HepG2 (cell line): ENCODE measurements at regions not wholly inside any gene's neighbourhood (a gene's known extent, or its start where the extent isn't known, plus 50 kb on each side); places are given as distances from the start of the nearest gene placed in this dataset.

Source experiments
- FLYWCH1 ChIP-seq: sonication (generic); formaldehyde crosslinking; IDR thresholded peaks from 2 replicates; pipeline ENCODE4 v1.8.1; 2023; ENCODE audit warnings: mild to moderate bottlenecking, missing genetic modification reagents
- HNF4G ChIP-seq, 2 experiments: sonication (generic) in 1 of 2; formaldehyde crosslinking in 1 of 2; IDR thresholded peaks; 2 replicates each; pipeline versions ENCODE4 v1.4.0 to v1.6.1; 2011 to 2020; ENCODE audit warnings: borderline replicate concordance in 2 of 2, low read depth in 2 of 2, mild to moderate bottlenecking in 2 of 2, low read length in 1 of 2, missing genetic modification reagents in 1 of 2, moderate library complexity in 1 of 2
- ZMYM4 ChIP-seq: sonication (generic); formaldehyde crosslinking; IDR thresholded peaks from 2 replicates; pipeline ENCODE4 v1.8.1; 2023; ENCODE audit warnings: mild to moderate bottlenecking, missing genetic modification reagents
- ZNF777 ChIP-seq: sonication (generic); formaldehyde crosslinking; IDR thresholded peaks from 2 replicates; pipeline ENCODE4 v1.4.0; 2020; ENCODE audit warnings: missing genetic modification reagents
- TF ChIP-seq, protein P1 (sequence below): sonication (generic); formaldehyde crosslinking; IDR thresholded peaks from 2 replicates; pipeline ENCODE4 v1.4.0; 2020; ENCODE audit warnings: mild to moderate bottlenecking, missing genetic modification reagents, borderline replicate concordance
- TF ChIP-seq, protein P2 (sequence below): sonication (generic); formaldehyde crosslinking; IDR thresholded peaks from 2 replicates; pipeline ENCODE4 v1.8.0; 2022; ENCODE audit warnings: mild to moderate bottlenecking, missing genetic modification reagents

DNA sequence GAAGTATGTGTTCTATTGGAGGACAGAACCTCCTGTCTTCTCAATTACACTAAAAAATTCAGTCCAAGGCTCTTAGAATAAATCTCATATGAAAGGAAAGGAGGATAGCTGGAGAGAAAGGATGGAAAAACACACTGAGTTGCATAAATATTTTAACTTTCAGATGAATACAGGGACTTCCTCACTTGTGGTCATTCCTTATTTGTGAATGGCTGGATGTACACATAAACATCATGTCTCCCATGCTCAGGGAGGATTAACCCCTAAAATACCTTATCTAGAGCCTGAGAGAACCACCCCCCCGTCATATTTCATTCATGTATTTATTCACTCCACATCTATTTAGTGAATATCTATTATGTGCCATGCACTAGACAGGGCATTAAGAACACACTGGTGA, 217.6 kb upstream of the CITED2 start (continued):
- TF ChIP-seq, protein P1, sequence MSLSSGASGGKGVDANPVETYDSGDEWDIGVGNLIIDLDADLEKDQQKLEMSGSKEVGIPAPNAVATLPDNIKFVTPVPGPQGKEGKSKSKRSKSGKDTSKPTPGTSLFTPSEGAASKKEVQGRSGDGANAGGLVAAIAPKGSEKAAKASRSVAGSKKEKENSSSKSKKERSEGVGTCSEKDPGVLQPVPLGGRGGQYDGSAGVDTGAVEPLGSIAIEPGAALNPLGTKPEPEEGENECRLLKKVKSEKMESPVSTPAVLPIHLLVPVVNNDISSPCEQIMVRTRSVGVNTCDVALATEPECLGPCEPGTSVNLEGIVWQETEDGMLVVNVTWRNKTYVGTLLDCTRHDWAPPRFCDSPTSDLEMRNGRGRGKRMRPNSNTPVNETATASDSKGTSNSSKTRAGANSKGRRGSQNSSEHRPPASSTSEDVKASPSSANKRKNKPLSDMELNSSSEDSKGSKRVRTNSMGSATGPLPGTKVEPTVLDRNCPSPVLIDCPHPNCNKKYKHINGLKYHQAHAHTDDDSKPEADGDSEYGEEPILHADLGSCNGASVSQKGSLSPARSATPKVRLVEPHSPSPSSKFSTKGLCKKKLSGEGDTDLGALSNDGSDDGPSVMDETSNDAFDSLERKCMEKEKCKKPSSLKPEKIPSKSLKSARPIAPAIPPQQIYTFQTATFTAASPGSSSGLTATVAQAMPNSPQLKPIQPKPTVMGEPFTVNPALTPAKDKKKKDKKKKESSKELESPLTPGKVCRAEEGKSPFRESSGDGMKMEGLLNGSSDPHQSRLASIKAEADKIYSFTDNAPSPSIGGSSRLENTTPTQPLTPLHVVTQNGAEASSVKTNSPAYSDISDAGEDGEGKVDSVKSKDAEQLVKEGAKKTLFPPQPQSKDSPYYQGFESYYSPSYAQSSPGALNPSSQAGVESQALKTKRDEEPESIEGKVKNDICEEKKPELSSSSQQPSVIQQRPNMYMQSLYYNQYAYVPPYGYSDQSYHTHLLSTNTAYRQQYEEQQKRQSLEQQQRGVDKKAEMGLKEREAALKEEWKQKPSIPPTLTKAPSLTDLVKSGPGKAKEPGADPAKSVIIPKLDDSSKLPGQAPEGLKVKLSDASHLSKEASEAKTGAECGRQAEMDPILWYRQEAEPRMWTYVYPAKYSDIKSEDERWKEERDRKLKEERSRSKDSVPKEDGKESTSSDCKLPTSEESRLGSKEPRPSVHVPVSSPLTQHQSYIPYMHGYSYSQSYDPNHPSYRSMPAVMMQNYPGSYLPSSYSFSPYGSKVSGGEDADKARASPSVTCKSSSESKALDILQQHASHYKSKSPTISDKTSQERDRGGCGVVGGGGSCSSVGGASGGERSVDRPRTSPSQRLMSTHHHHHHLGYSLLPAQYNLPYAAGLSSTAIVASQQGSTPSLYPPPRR: no peak
- TF ChIP-seq, protein P2, sequence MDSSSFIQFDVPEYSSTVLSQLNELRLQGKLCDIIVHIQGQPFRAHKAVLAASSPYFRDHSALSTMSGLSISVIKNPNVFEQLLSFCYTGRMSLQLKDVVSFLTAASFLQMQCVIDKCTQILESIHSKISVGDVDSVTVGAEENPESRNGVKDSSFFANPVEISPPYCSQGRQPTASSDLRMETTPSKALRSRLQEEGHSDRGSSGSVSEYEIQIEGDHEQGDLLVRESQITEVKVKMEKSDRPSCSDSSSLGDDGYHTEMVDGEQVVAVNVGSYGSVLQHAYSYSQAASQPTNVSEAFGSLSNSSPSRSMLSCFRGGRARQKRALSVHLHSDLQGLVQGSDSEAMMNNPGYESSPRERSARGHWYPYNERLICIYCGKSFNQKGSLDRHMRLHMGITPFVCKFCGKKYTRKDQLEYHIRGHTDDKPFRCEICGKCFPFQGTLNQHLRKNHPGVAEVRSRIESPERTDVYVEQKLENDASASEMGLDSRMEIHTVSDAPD (CRISPR knock-in tag): no peak
- TF ChIP-seq HNF4G (IDR thresholded peaks at IDR 0.05; ENCODE audit: borderline replicate concordance, low read depth, low read length): no peak
- TF ChIP-seq HNF4G (CRISPR knock-in tag; IDR thresholded peaks at IDR 0.05; ENCODE audit: borderline replicate concordance, low read depth): no peak
- TF ChIP-seq ZNF777 (CRISPR knock-in tag): no peak
- no peak for TF ChIP-seq ZMYM4 (CRISPR knock-in tag)
- TF ChIP-seq FLYWCH1 (CRISPR knock-in tag): no peak
